Right lobe of liver (tissue), 4 donors: ENCODE measurements at regions not wholly inside any gene's neighbourhood (a gene's known extent, or its start where the extent isn't known, plus 50 kb on each side); places are given as distances from the start of the nearest gene placed in this dataset.

Experiments
- POLR2A ChIP-seq: fragments of 450-650 bp; IDR thresholded peaks from one replicate; pipeline ENCODE4 v1.6.1; 2017; ENCODE audit warnings: antibody characterized with exemption, mild to moderate bottlenecking
- TF ChIP-seq, protein P1 (sequence below), 4 donors: fragments of 200-600 bp in 3 of 4; fragments of 450-650 bp in 1 of 4; IDR thresholded peaks; one replicate each; pipeline versions ENCODE4 v1.5.1 to v1.8.0; 2016 to 2022; ENCODE audit warnings: antibody characterized with exemption in 4 of 4, mild to moderate bottlenecking in 2 of 4
- donor health status: DM: no; HTN: no; CAD: no.
- donor health status: DM: no; HTN: no; CAD: no.
- donor health status: DM: no; HTN: yes; CAD: no.

DNA sequence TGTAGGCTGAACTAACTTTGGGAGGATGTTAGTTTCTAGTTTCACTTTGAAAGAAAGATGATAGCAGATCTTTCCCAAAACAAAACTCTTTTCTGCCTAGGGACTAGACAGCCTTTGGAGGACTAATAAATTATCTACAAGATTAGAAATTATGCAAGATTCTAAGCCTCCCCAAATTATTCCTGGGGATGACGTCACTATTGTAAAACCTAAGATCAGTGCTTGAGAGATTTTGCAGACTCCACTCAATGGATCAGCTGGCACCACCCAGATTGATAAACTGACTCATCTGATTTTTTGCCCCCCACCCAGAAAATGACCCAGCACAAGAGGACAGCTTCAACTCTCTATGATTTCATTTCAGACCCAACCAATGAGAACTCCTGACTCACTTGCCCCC is 1057.9 kb upstream of the DIAPH2 start:
- TF ChIP-seq, protein P1, sequence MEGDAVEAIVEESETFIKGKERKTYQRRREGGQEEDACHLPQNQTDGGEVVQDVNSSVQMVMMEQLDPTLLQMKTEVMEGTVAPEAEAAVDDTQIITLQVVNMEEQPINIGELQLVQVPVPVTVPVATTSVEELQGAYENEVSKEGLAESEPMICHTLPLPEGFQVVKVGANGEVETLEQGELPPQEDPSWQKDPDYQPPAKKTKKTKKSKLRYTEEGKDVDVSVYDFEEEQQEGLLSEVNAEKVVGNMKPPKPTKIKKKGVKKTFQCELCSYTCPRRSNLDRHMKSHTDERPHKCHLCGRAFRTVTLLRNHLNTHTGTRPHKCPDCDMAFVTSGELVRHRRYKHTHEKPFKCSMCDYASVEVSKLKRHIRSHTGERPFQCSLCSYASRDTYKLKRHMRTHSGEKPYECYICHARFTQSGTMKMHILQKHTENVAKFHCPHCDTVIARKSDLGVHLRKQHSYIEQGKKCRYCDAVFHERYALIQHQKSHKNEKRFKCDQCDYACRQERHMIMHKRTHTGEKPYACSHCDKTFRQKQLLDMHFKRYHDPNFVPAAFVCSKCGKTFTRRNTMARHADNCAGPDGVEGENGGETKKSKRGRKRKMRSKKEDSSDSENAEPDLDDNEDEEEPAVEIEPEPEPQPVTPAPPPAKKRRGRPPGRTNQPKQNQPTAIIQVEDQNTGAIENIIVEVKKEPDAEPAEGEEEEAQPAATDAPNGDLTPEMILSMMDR (IDR thresholded peaks at IDR 0.05), result no peak
- no peak for TF ChIP-seq POLR2A
